Osteocyte (in vitro differentiated cells): ENCODE measurements at regions not wholly inside any gene's neighbourhood (a gene's known extent, or its start where the extent isn't known, plus 50 kb on each side); places are given as distances from the start of the nearest gene placed in this dataset.

ENCODE experiments used
- DNase-seq: peaks from one replicate; pipeline ENCODE4 v3.0.0; 2021; ENCODE audit warnings: mixed read lengths; ENCODE audit not compliant: unreplicated experiment; ENCODE audit errors: extremely low spot score
- H3K27ac Mint-ChIP-seq: one replicate; pipeline ENCODE4 v1.8.0; 2021; ENCODE audit warnings: mild to moderate bottlenecking, mixed read lengths; ENCODE audit not compliant: unreplicated experiment
- H3K27me3 Mint-ChIP-seq: one replicate; pipeline ENCODE4 v1.8.0; 2021; ENCODE audit warnings: mixed read lengths; ENCODE audit not compliant: unreplicated experiment
- H3K36me3 Mint-ChIP-seq: one replicate; pipeline ENCODE4 v1.8.0; 2021; ENCODE audit warnings: mixed read lengths; ENCODE audit not compliant: unreplicated experiment
- H3K4me1 Mint-ChIP-seq: one replicate; pipeline ENCODE4 v1.8.0; 2021; ENCODE audit warnings: mixed read lengths; ENCODE audit not compliant: unreplicated experiment
- H3K4me3 Mint-ChIP-seq: one replicate; pipeline ENCODE4 v1.8.0; 2021; ENCODE audit warnings: mild to moderate bottlenecking, moderate library complexity, mixed read lengths; ENCODE audit not compliant: unreplicated experiment
- H3K9me3 Mint-ChIP-seq: one replicate; pipeline ENCODE4 v1.8.0; 2021; ENCODE audit warnings: mixed read lengths; ENCODE audit not compliant: unreplicated experiment
- TF ChIP-seq, protein P1 (sequence below): fragments of 200-600 bp; sonication (generic); IDR thresholded peaks from 2 replicates; pipeline ENCODE4 v1.5.0; 2021; ENCODE audit warnings: antibody characterized with exemption, mild to moderate bottlenecking, moderate library complexity

DNA sequence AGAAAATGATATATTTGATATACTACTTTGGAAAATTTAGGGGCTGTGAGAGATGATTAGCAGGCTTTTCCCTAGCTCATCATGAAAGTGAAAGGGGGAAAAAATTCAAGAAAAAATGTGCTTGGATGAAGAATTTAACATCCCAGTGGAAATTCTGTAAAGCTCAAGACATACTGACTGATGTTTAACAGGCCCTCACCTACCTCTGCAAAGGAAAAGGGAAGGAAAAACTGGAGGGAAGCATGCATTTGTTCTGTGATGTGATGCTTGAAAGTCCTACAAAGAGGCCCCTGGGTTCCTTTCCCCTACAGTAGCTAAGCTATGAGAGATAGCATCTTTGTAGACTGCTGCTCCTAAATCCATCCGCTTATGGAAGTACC, 364.1 kb downstream of the PDGFC start:
- Mint-ChIP-seq H3K4me1 (no peaks in the 10 kb centered on the region), H3K27me3 (no peaks in the 10 kb centered on the region), H3K27ac (no peak overlapping the region), H3K36me3 (no peaks in the 10 kb centered on the region), H3K4me3 (no peak overlapping the region), H3K9me3 (no peaks in the 10 kb centered on the region)
- TF ChIP-seq, protein P1, sequence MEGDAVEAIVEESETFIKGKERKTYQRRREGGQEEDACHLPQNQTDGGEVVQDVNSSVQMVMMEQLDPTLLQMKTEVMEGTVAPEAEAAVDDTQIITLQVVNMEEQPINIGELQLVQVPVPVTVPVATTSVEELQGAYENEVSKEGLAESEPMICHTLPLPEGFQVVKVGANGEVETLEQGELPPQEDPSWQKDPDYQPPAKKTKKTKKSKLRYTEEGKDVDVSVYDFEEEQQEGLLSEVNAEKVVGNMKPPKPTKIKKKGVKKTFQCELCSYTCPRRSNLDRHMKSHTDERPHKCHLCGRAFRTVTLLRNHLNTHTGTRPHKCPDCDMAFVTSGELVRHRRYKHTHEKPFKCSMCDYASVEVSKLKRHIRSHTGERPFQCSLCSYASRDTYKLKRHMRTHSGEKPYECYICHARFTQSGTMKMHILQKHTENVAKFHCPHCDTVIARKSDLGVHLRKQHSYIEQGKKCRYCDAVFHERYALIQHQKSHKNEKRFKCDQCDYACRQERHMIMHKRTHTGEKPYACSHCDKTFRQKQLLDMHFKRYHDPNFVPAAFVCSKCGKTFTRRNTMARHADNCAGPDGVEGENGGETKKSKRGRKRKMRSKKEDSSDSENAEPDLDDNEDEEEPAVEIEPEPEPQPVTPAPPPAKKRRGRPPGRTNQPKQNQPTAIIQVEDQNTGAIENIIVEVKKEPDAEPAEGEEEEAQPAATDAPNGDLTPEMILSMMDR, result no peak
- no peak for DNase-seq

DNA sequence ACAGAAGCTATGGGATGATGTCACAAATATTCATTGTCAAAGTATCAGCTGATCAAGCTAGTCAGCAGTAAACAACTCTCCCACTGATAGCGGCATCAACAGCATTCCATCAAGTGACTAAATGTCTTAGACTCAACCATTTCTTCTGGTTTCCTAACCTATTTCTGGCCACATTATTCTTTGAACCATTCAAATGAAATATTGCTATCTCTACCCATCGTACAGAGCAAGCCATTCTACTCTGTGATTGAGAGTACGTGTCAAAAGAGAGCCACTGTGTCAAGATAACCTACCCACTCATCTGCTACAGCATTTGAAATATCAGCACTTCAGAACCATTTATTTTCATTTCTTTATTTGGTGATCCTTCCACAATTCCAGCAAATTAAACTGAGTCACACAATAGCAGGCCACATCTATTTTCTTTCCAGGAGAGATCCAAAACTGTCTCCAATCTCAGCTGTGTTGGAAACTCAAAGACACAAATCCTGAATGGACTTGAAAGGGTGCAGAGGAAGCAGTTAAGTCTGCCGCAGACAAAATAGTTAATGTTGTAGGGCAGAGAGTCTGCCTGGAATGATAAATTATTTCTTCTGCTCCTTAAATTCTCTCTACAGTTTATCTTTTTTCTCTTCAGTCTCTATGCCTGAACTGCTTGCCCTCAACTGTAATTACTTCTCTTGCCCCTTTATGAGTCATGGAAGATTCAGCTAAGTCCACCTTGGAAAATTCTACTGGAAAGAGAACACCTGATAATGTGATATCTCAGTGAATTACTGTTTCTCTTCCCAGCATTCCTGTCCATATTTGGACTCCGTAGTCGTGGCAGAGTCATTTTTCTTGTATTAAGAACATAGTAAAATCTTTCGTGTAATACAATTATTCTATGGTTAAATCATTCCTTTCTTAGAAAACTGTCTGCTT, 364.8 kb downstream of the PDGFC start:
- H3K36me3 Mint-ChIP-seq, result no peaks in the 10 kb centered on the region
- H3K4me3 Mint-ChIP-seq, result no peak overlapping the region
- no peak for DNase-seq
- H3K27me3 Mint-ChIP-seq, result no peaks in the 10 kb centered on the region
- TF ChIP-seq, protein P1, result no peak
- H3K27ac Mint-ChIP-seq, result no peak overlapping the region
- no peaks in the 10 kb centered on the region for H3K9me3 Mint-ChIP-seq
- no peaks in the 10 kb centered on the region for H3K4me1 Mint-ChIP-seq

DNA sequence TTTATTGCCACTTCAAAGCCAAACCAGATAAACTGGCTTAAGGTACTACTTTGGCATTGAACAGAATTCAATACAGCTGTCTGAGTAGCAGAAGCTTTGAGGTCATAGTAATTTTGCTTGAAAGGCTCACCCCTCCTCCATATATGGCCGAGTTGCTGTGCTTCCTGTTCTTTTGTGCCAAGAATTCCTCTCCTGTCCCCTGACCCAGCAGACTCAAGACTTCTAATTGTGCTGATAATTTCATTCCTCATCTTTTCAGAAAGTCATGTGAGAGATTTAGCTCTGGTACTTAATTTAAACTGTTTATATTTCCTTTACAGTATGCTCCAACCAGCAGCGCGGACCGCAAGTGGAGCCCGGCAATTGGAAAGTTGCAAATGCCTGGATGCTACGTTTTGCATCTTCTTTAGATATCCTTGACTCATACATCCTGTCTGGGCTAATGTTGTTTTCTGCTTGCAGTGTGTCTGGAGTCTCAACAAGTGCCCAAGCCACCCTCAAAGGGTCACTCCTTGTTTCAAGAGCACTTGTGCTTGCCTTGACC, 373.4 kb downstream of the PDGFC start:
- H3K9me3 Mint-ChIP-seq, result no peaks in the 10 kb centered on the region
- peak overlapping the region; percentile 50 for H3K4me3 Mint-ChIP-seq
- TF ChIP-seq, protein P1, result no peak
- H3K4me1 Mint-ChIP-seq, result peaks cover 19% of the 10 kb centered on the region
- DNase-seq, result no peak
- H3K36me3 Mint-ChIP-seq, result no peaks in the 10 kb centered on the region
- no peaks in the 10 kb centered on the region for H3K27me3 Mint-ChIP-seq
- peak overlapping the region; percentile 81 for H3K27ac Mint-ChIP-seq

DNA sequence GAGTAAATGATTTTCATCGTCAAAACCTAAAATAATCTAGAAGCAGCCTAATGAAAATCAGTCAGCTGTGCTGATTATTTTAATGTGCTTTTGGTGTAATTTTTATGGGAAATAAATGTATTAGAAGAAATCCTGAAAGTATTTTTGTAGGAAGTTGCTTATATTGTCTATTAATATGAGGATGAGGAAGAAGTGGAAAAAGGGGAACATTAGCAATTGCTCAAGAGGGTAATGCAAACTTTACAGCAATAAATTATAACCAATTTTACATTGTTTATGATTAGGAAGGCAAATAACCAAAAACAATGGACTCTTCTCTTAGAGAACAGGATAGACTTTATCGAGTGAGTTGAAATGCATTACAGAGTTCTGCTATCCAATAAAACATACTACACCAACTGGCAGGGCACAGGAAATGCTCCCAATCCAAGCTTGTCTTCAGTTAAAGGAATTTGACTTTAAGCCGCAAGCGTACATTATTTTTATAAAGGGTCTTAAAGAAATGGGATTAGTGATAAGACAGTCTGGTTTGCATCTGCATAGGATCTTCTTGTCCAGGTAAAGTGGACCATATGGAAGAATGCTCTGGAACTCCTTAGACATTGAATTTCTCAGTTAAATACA, 374.8 kb downstream of the PDGFC start:
- Mint-ChIP-seq H3K9me3 (no peaks in the 10 kb centered on the region), H3K27me3 (no peaks in the 10 kb centered on the region), H3K4me1 (peaks cover 19% of the 10 kb centered on the region), H3K4me3 (no peak overlapping the region), H3K27ac (no peak overlapping the region), H3K36me3 (no peaks in the 10 kb centered on the region)
- DNase-seq, result no peak
- TF ChIP-seq, protein P1, result no peak

DNA sequence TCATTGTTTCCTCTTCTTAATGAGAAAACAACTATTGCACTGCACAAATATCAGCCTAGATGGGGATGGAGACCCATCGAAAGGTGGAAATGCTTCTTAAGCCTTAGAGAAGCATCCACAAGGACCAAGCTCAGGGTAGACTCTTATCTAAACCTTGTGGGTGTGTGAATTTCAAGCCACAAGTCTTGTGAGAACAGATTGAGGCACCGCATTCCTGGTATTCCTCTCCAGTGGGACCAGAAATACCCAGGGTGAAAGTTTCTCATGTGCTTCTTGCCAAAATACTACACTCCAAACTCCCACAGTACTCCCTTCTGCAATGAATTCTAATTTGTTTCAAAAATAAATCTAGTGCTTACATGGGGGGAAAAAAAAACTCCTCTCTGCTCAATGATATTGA, 375.6 kb downstream of the PDGFC start:
- no peaks in the 10 kb centered on the region for H3K9me3 Mint-ChIP-seq
- TF ChIP-seq, protein P1, result no peak
- peaks cover 19% of the 10 kb centered on the region for H3K4me1 Mint-ChIP-seq
- H3K27ac Mint-ChIP-seq, result no peak overlapping the region
- no peak for DNase-seq
- H3K27me3 Mint-ChIP-seq, result no peaks in the 10 kb centered on the region
- no peaks in the 10 kb centered on the region for H3K36me3 Mint-ChIP-seq
- H3K4me3 Mint-ChIP-seq, result no peak overlapping the region
